HEK293 (cell line): ENCODE measurements at regions not wholly inside any gene's neighbourhood (a gene's known extent, or its start where the extent isn't known, plus 50 kb on each side); places are given as distances from the start of the nearest gene placed in this dataset.

Experiments
- CTCF ChIA-PET: fragments of 350-600 bp; formaldehyde crosslinking; extraction: SDS; loops from one replicate; lab custom pipeline; 2021; ENCODE audit warnings: antibody characterized with exemption; lab: Yijun Ruan, JAX
- POLR2A ChIA-PET: fragments of 300-600 bp; formaldehyde crosslinking; extraction: SDS; loops from one replicate; lab custom pipeline; 2020; ENCODE audit warnings: antibody characterized with exemption, inconsistent platforms; lab: Yijun Ruan, JAX
- H3K27ac ChIP-seq: fragments of 200-500 bp; sonication (Bioruptor generic); 2 replicates; pipeline ENCODE4 v1.5.1; 2014; ENCODE audit warnings: low read depth, low read length, control low read depth, inconsistent platforms; ENCODE audit errors: extremely low read depth
- H3K36me3 ChIP-seq, 2 experiments: fragments of 200-500 bp in 1 of 2; sonication (Bioruptor generic) in 1 of 2; 1 replicate in 1 of 2; 2 replicates in 1 of 2; pipeline ENCODE4 v1.5.1; 2014 to 2017; ENCODE audit warnings: inconsistent platforms in 2 of 2, low read length in 2 of 2; ENCODE audit not compliant: control insufficient read depth in 2 of 2, insufficient read depth in 1 of 2
- H3K4me1 ChIP-seq: fragments of 200-500 bp; sonication (Bioruptor generic); 2 replicates; pipeline ENCODE4 v1.5.1; 2014; ENCODE audit warnings: mild to moderate bottlenecking, low read length, inconsistent platforms; ENCODE audit not compliant: control insufficient read depth, insufficient read depth
- H3K4me3 ChIP-seq: 2 replicates; pipeline ENCODE4 v1.5.1; 2011; ENCODE audit warnings: low read depth, mild to moderate bottlenecking, control low read depth, low read length, moderate library complexity
- H3K9me3 ChIP-seq: fragments of 200-500 bp; sonication (Bioruptor generic); 2 replicates; pipeline ENCODE4 v1.5.1; 2014; ENCODE audit warnings: low read depth, low read length, inconsistent platforms; ENCODE audit not compliant: control insufficient read depth, insufficient read depth
- FEZF1 ChIP-seq: fragments of 450-650 bp; formaldehyde crosslinking; IDR thresholded peaks from 2 replicates; pipeline ENCODE4 v1.5.1; 2016; ENCODE audit warnings: missing biosample characterization, missing genetic modification characterization
- GLIS2 ChIP-seq: fragments of 450-650 bp; formaldehyde crosslinking; IDR thresholded peaks from 2 replicates; pipeline ENCODE4 v1.5.1; 2016; ENCODE audit warnings: missing biosample characterization, missing genetic modification characterization
- PATZ1 ChIP-seq: fragments of 450-650 bp; formaldehyde crosslinking; IDR thresholded peaks from 2 replicates; pipeline ENCODE4 v1.5.1; 2016; ENCODE audit warnings: missing biosample characterization, missing genetic modification characterization
- PRDM1 ChIP-seq: fragments of 450-650 bp; formaldehyde crosslinking; IDR thresholded peaks from 2 replicates; pipeline ENCODE4; 2016; ENCODE audit warnings: missing biosample characterization, missing genetic modification characterization
- PRDM10 ChIP-seq: fragments of 450-650 bp; formaldehyde crosslinking; IDR thresholded peaks from 2 replicates; pipeline ENCODE4 v1.5.1; 2016; ENCODE audit warnings: missing biosample characterization, missing genetic modification characterization
- TRIM28 ChIP-seq: IDR thresholded peaks from 2 replicates; pipeline ENCODE4 v1.6.1; 2011; ENCODE audit warnings: low read length, control low read depth, borderline replicate concordance
- ZBTB44 ChIP-seq: fragments of 450-650 bp; IDR thresholded peaks from 2 replicates; pipeline ENCODE4 v1.5.1; 2018; ENCODE audit warnings: missing biosample characterization, mild to moderate bottlenecking, missing genetic modification characterization
- ZIC2 ChIP-seq: fragments of 450-650 bp; formaldehyde crosslinking; IDR thresholded peaks from 2 replicates; pipeline ENCODE4 v1.5.1; 2016; ENCODE audit warnings: missing biosample characterization, missing genetic modification characterization
- ZNF140 ChIP-seq: fragments of 450-650 bp; formaldehyde crosslinking; IDR thresholded peaks from 2 replicates; pipeline ENCODE4 v1.5.1; 2016; ENCODE audit warnings: missing biosample characterization, missing genetic modification characterization
- ZNF174 ChIP-seq: fragments of 450-650 bp; formaldehyde crosslinking; IDR thresholded peaks from 2 replicates; pipeline ENCODE4 v1.5.0; 2017; ENCODE audit warnings: missing biosample characterization, mild to moderate bottlenecking, missing genetic modification characterization
- ZNF175 ChIP-seq: fragments of 450-650 bp; formaldehyde crosslinking; IDR thresholded peaks from 2 replicates; pipeline ENCODE4 v1.5.1; 2016; ENCODE audit warnings: missing biosample characterization, missing genetic modification characterization
- ZNF184 ChIP-seq: fragments of 450-650 bp; IDR thresholded peaks from 2 replicates; pipeline ENCODE4 v1.5.1; 2018; ENCODE audit warnings: missing biosample characterization, mild to moderate bottlenecking, missing genetic modification characterization
- ZNF221 ChIP-seq: fragments of 450-650 bp; formaldehyde crosslinking; IDR thresholded peaks from 2 replicates; pipeline ENCODE4 v1.5.1; 2017; ENCODE audit warnings: missing biosample characterization, missing genetic modification characterization, borderline replicate concordance
- ZNF280C ChIP-seq: fragments of 450-650 bp; formaldehyde crosslinking; IDR thresholded peaks from 2 replicates; pipeline ENCODE4 v1.5.1; 2016; ENCODE audit warnings: missing biosample characterization, missing genetic modification characterization
- ZNF292 ChIP-seq: fragments of 450-650 bp; formaldehyde crosslinking; IDR thresholded peaks from 2 replicates; pipeline ENCODE4 v1.5.1; 2016; ENCODE audit warnings: low read depth, missing biosample characterization, missing genetic modification characterization, borderline replicate concordance
- ZNF324 ChIP-seq: fragments of 450-650 bp; formaldehyde crosslinking; IDR thresholded peaks from 2 replicates; pipeline ENCODE4 v1.5.1; 2016; ENCODE audit warnings: missing biosample characterization, missing genetic modification characterization
- ZNF362 ChIP-seq: fragments of 450-650 bp; formaldehyde crosslinking; IDR thresholded peaks from 2 replicates; pipeline ENCODE4 v1.5.1; 2016; ENCODE audit warnings: missing biosample characterization, missing genetic modification characterization
- ZNF404 ChIP-seq: fragments of 450-650 bp; formaldehyde crosslinking; IDR thresholded peaks from 2 replicates; pipeline ENCODE4 v1.5.1; 2017; ENCODE audit warnings: missing biosample characterization, missing genetic modification characterization
- ZNF514 ChIP-seq: fragments of 450-650 bp; formaldehyde crosslinking; IDR thresholded peaks from 2 replicates; pipeline ENCODE4 v1.5.1; 2016; ENCODE audit warnings: missing biosample characterization, missing genetic modification characterization
- ZNF555 ChIP-seq: fragments of 450-650 bp; formaldehyde crosslinking; conservative IDR thresholded peaks from 2 replicates; pipeline ENCODE4 v1.5.1; 2017; ENCODE audit warnings: missing biosample characterization, mild to moderate bottlenecking, missing genetic modification characterization, inconsistent platforms
- ZNF560 ChIP-seq: fragments of 450-650 bp; formaldehyde crosslinking; IDR thresholded peaks from 2 replicates; pipeline ENCODE4 v1.5.1; 2017; ENCODE audit warnings: missing biosample characterization, missing genetic modification characterization, borderline replicate concordance
- ZNF629 ChIP-seq: fragments of 450-650 bp; formaldehyde crosslinking; IDR thresholded peaks from 2 replicates; pipeline ENCODE4 v1.5.1; 2017; ENCODE audit warnings: missing biosample characterization, missing genetic modification characterization
- ZNF707 ChIP-seq: fragments of 450-650 bp; formaldehyde crosslinking; IDR thresholded peaks from 2 replicates; pipeline ENCODE4 v1.5.1; 2016; ENCODE audit warnings: missing biosample characterization, missing genetic modification characterization
- ZNF76 ChIP-seq: fragments of 450-650 bp; formaldehyde crosslinking; IDR thresholded peaks from 2 replicates; pipeline ENCODE4; 2016; ENCODE audit warnings: low read depth, missing biosample characterization, missing genetic modification characterization, borderline replicate concordance
- ZNF785 ChIP-seq: fragments of 450-650 bp; formaldehyde crosslinking; IDR thresholded peaks from 2 replicates; pipeline ENCODE4 v1.5.1; 2016; ENCODE audit warnings: missing biosample characterization, missing genetic modification characterization
- ZNF843 ChIP-seq: fragments of 450-650 bp; formaldehyde crosslinking; IDR thresholded peaks from 2 replicates; pipeline ENCODE4 v1.5.1; 2016; ENCODE audit warnings: missing biosample characterization, missing genetic modification characterization

GRCh38 chr11:92477686-92478085 lies 253.1 kb downstream of the FAT3 start:
- H3K36me3 ChIP-seq = no peaks in the 10 kb centered on the region
- H3K4me1 ChIP-seq = no peaks in the 10 kb centered on the region
- TF ChIP-seq PRDM1 (tag by site-specific recombination) (no peak), ZNF76 (tag by site-specific recombination) (no peak), ZNF140 (tag by site-specific recombination) (no peak), ZNF362 (no peak), ZNF280C (tag by site-specific recombination) (no peak), ZNF324 (no peak), FEZF1 (tag by site-specific recombination) (no peak), ZNF221 (tag by site-specific recombination) (no peak), ZIC2 (tag by site-specific recombination) (no peak), ZNF292 (tag by site-specific recombination) (no peak)
- POLR2A ChIA-PET = no interaction called here
- no peak overlapping the region for H3K4me3 ChIP-seq
- H3K9me3 ChIP-seq = no peaks in the 10 kb centered on the region
- CTCF ChIA-PET = interaction anchor here (0.5 to 0.7 kb wide), 3 partner anchors 10 to 1231 kb away, joined by 3 to 4 read pairs (median 3); no protein-coding TSS in a partner anchor
- H3K27ac ChIP-seq = no peak overlapping the region

- no peak overlapping the region for H3K4me3 ChIP-seq
- no peaks in the 10 kb centered on the region for H3K9me3 ChIP-seq
- CTCF ChIA-PET = no interaction called here
- H3K4me1 ChIP-seq = no peaks in the 10 kb centered on the region
- H3K27ac ChIP-seq = no peak overlapping the region
- H3K36me3 ChIP-seq = no peaks in the 10 kb centered on the region
- POLR2A ChIA-PET = no interaction called here
- TF ChIP-seq PRDM10 (tag by site-specific recombination) (no peak), ZNF843 (tag by site-specific recombination) (no peak), ZNF404 (no peak), ZNF785 (no peak), ZNF560 (tag by site-specific recombination) (no peak), ZNF555 (tag by site-specific recombination) (no peak), ZBTB44 (no peak), PATZ1 (no peak), TRIM28 (no peak), ZNF629 (tag by site-specific recombination) (no peak), ZNF175 (tag by site-specific recombination) (no peak), ZNF184 (tag by site-specific recombination) (no peak), ZNF514 (no peak), GLIS2 (tag by site-specific recombination) (no peak), ZNF174 (tag by site-specific recombination) (no peak), ZNF707 (tag by site-specific recombination) (no peak)
These were observed 255.9 kb downstream of the FAT3 start for GRCh38 chr11:92480499-92480898.
